ENCODE measurements at regions not wholly inside any gene's neighbourhood (a gene's known extent, or its start where the extent isn't known, plus 50 kb on each side); places are given as distances from the start of the nearest gene placed in this dataset.

- H3K9me2 ChIP-seq (ENCODE audit: low read depth, low read length): no peaks in the 10 kb centered on the region
- H3K27ac ChIP-seq (ENCODE audit: low read depth, low read length, poor library complexity, severe bottlenecking): no peak overlapping the region
- no peaks in the 10 kb centered on the region for H3K27me3 ChIP-seq (ENCODE audit: insufficient read depth, low read length)
- no peaks in the 10 kb centered on the region for H3K36me3 ChIP-seq (ENCODE audit: insufficient read depth, low read length)
- H3F3A ChIP-seq (ENCODE audit: insufficient read depth, low read length): no peaks in the 10 kb centered on the region
- no peaks in the 10 kb centered on the region for H3K79me2 ChIP-seq (ENCODE audit: insufficient read depth, low read length)
- H3K9me3 ChIP-seq (ENCODE audit: low read length): no peaks in the 10 kb centered on the region
- no peak overlapping the region for H3K9ac ChIP-seq (ENCODE audit: low read length)
- H3K4me3 ChIP-seq (ENCODE audit: low read depth, low read length, poor library complexity, severe bottlenecking): no peak overlapping the region
- H3K4me1 ChIP-seq (ENCODE audit: insufficient read depth, low read length, severe bottlenecking): no peaks in the 10 kb centered on the region
- TF ChIP-seq EZH2 (IDR thresholded peaks at IDR 0.05; ENCODE audit: borderline replicate concordance, low read length): no peak
- no peak for TF ChIP-seq CTCF (IDR thresholded peaks at IDR 0.05; ENCODE audit: low read length)
- no peaks in the 10 kb centered on the region for H4K20me1 ChIP-seq (ENCODE audit: insufficient read depth, low read length)
- no peak overlapping the region for H3K4me2 ChIP-seq (ENCODE audit: low read length)
- no peak overlapping the region for H2AFZ ChIP-seq (ENCODE audit: low read length)
Observed at GRCh38 chr2:204199357-204199756, 262.8 kb downstream of the ICOS start.

- no peaks in the 10 kb centered on the region for H3K36me3 ChIP-seq (ENCODE audit: insufficient read depth, low read length)
- H4K20me1 ChIP-seq (ENCODE audit: insufficient read depth, low read length): no peaks in the 10 kb centered on the region
- no peaks in the 10 kb centered on the region for H3K9me3 ChIP-seq (ENCODE audit: low read length)
- H3K27me3 ChIP-seq (ENCODE audit: insufficient read depth, low read length): no peaks in the 10 kb centered on the region
- H3K27ac ChIP-seq (ENCODE audit: low read depth, low read length, poor library complexity, severe bottlenecking): no peak overlapping the region
- H3F3A ChIP-seq (ENCODE audit: insufficient read depth, low read length): no peaks in the 10 kb centered on the region
- H3K4me1 ChIP-seq (ENCODE audit: insufficient read depth, low read length, severe bottlenecking): no peaks in the 10 kb centered on the region
- no peak overlapping the region for H3K9ac ChIP-seq (ENCODE audit: low read length)
- TF ChIP-seq EZH2 (IDR thresholded peaks at IDR 0.05; ENCODE audit: borderline replicate concordance, low read length) (no peak), CTCF (IDR thresholded peaks at IDR 0.05; ENCODE audit: low read length) (no peak)
- no peak overlapping the region for H2AFZ ChIP-seq (ENCODE audit: low read length)
- no peak overlapping the region for H3K4me3 ChIP-seq (ENCODE audit: low read depth, low read length, poor library complexity, severe bottlenecking)
- no peaks in the 10 kb centered on the region for H3K79me2 ChIP-seq (ENCODE audit: insufficient read depth, low read length)
- no peaks in the 10 kb centered on the region for H3K9me2 ChIP-seq (ENCODE audit: low read depth, low read length)
- no peak overlapping the region for H3K4me2 ChIP-seq (ENCODE audit: low read length)
Observed at GRCh38 chr2:204201507-204201906, 264.9 kb downstream of the ICOS start.

GRCh38 chr2:204202253-204202652 is 265.7 kb downstream of the ICOS start:
- no peaks in the 10 kb centered on the region for H3K36me3 ChIP-seq (ENCODE audit: insufficient read depth, low read length)
- no peaks in the 10 kb centered on the region for H3K4me1 ChIP-seq (ENCODE audit: insufficient read depth, low read length, severe bottlenecking)
- no peaks in the 10 kb centered on the region for H3K9me2 ChIP-seq (ENCODE audit: low read depth, low read length)
- TF ChIP-seq EZH2 (IDR thresholded peaks at IDR 0.05; ENCODE audit: borderline replicate concordance, low read length) (no peak), CTCF (IDR thresholded peaks at IDR 0.05; ENCODE audit: low read length) (no peak)
- H3K4me2 ChIP-seq (ENCODE audit: low read length): no peak overlapping the region
- no peak overlapping the region for H3K9ac ChIP-seq (ENCODE audit: low read length)
- no peaks in the 10 kb centered on the region for H3F3A ChIP-seq (ENCODE audit: insufficient read depth, low read length)
- H4K20me1 ChIP-seq (ENCODE audit: insufficient read depth, low read length): no peaks in the 10 kb centered on the region
- H3K27me3 ChIP-seq (ENCODE audit: insufficient read depth, low read length): no peaks in the 10 kb centered on the region
- no peak overlapping the region for H3K27ac ChIP-seq (ENCODE audit: low read depth, low read length, poor library complexity, severe bottlenecking)
- H3K4me3 ChIP-seq (ENCODE audit: low read depth, low read length, poor library complexity, severe bottlenecking): no peak overlapping the region
- no peak overlapping the region for H2AFZ ChIP-seq (ENCODE audit: low read length)
- no peaks in the 10 kb centered on the region for H3K9me3 ChIP-seq (ENCODE audit: low read length)
- no peaks in the 10 kb centered on the region for H3K79me2 ChIP-seq (ENCODE audit: insufficient read depth, low read length)
